H7 (cell line): ENCODE measurements at regions not wholly inside any gene's neighbourhood (a gene's known extent, or its start where the extent isn't known, plus 50 kb on each side); places are given as distances from the start of the nearest gene placed in this dataset.

Source experiments
- DNase-seq: peaks from one replicate; pipeline ENCODE4 v3.0.0; 2012
- H3K27me3 ChIP-seq: 2 replicates; pipeline ENCODE4 v1.6.0; 2011; ENCODE audit warnings: mild to moderate bottlenecking, low read length; ENCODE audit not compliant: control insufficient read depth, insufficient read depth
- H3K36me3 ChIP-seq: replicated peaks from 2 replicates; pipeline ENCODE4 v1.5.1; 2011; ENCODE audit warnings: low read length; ENCODE audit not compliant: control insufficient read depth, insufficient read depth
- H3K4me3 ChIP-seq: 2 replicates; pipeline ENCODE4 v1.5.1; 2011; ENCODE audit warnings: low read depth, mild to moderate bottlenecking, control low read depth, low read length, moderate library complexity; ENCODE audit not compliant: insufficient read depth

- DNase-seq = no peak
- Histone ChIP-seq H3K27me3 (no peaks in the 10 kb centered on the region; the same call in 1 of the 2 replicates), H3K4me3 (no peak overlapping the region), H3K36me3 (no peaks in the 10 kb centered on the region)
These were observed 97.1 kb downstream of the LIPG start for GRCh38 chr18:49658823-49659404.

GRCh38 chr18:49656073-49656692 is 94.3 kb downstream of the LIPG start:
- no peak for DNase-seq
- no peaks in the 10 kb centered on the region; the same call in 1 of the 2 replicates for H3K27me3 ChIP-seq
- H3K36me3 ChIP-seq = no peaks in the 10 kb centered on the region
- no peak overlapping the region for H3K4me3 ChIP-seq

- Histone ChIP-seq H3K36me3 (no peaks in the 10 kb centered on the region), H3K27me3 (no peaks in the 10 kb centered on the region; the same call in 1 of the 2 replicates), H3K4me3 (no peak overlapping the region)
- DNase-seq = no peak
These were observed 93.6 kb downstream of the LIPG start for GRCh38 chr18:49655266-49656072.

- Histone ChIP-seq H3K27me3 (no peaks in the 10 kb centered on the region; the same call in 1 of the 2 replicates), H3K4me3 (no peak overlapping the region), H3K36me3 (no peaks in the 10 kb centered on the region)
- DNase-seq = no peak
These were observed 92.5 kb downstream of the LIPG start for GRCh38 chr18:49654347-49654746.

GRCh38 chr18:49652881-49653724 is 91.2 kb downstream of the LIPG start:
- Histone ChIP-seq H3K4me3 (no peak overlapping the region), H3K27me3 (no peaks in the 10 kb centered on the region; the same call in 1 of the 2 replicates), H3K36me3 (no peaks in the 10 kb centered on the region)
- no peak for DNase-seq

GRCh38 chr18:49651033-49651432 is 89.2 kb downstream of the LIPG start:
- Histone ChIP-seq H3K4me3 (no peak overlapping the region), H3K36me3 (no peaks in the 10 kb centered on the region), H3K27me3 (no peaks in the 10 kb centered on the region)
- DNase-seq = no peak

GRCh38 chr18:49650426-49650891 is 88.6 kb downstream of the LIPG start:
- Histone ChIP-seq H3K36me3 (no peaks in the 10 kb centered on the region), H3K27me3 (no peaks in the 10 kb centered on the region), H3K4me3 (no peak overlapping the region)
- DNase-seq = no peak

GRCh38 chr18:49648811-49649210 is 87.0 kb downstream of the LIPG start:
- H3K4me3 ChIP-seq = no peak overlapping the region
- H3K27me3 ChIP-seq = no peaks in the 10 kb centered on the region
- no peaks in the 10 kb centered on the region for H3K36me3 ChIP-seq
- DNase-seq = no peak
